Endothelial cell of umbilical vein (primary cell): ENCODE measurements at regions not wholly inside any gene's neighbourhood (a gene's known extent, or its start where the extent isn't known, plus 50 kb on each side); places are given as distances from the start of the nearest gene placed in this dataset.

Experiments used
- BruUV-seq: library from RNA; stranded (reverse); fragments of 400-500 nt; replicated peaks from 2 replicates; lab custom pipeline; 2021; lab: Mats Ljungman, UMichigan
- CTCF ChIA-PET: fragments of 300-600, 350-600 bp; sonication (Branson Sonifier 250); formaldehyde crosslinking; loops from one replicate; lab custom pipeline; 2021; ENCODE audit warnings: antibody characterized with exemption, inconsistent platforms; lab: Charles Lee
- POLR2A ChIA-PET: fragments of 300-600, 350-600 bp; sonication (Branson Sonifier 250); formaldehyde crosslinking; loops from one replicate; lab custom pipeline; 2021; ENCODE audit warnings: antibody characterized with exemption, inconsistent platforms; lab: Charles Lee
- DNase-seq: peaks from one replicate; pipeline ENCODE4 v3.0.0-alpha.2; 2011; ENCODE audit warnings: low read depth, low spot score
- FAIRE-seq: peaks from 2 replicates; lab custom pipeline; 2011; peaks lifted over from hg19 to GRCh38; lab: Jason Lieb, UNC
- H2AFZ ChIP-seq: 2 replicates; pipeline ENCODE4 v1.6.0; 2012; ENCODE audit warnings: low read depth, low read length, control low read depth, inconsistent platforms
- H3K27ac ChIP-seq: 2 replicates; pipeline ENCODE4 v1.5.1; 2011; ENCODE audit warnings: low read depth, mild to moderate bottlenecking, control low read depth, low read length, moderate library complexity; ENCODE audit not compliant: insufficient read depth
- H3K27me3 ChIP-seq, 2 experiments: 2 replicates each; pipeline versions ENCODE4 v1.6.0 to v1.6.1; 2011; ENCODE audit warnings: low read length in 2 of 2, mixed read lengths in 1 of 2; ENCODE audit not compliant: control insufficient read depth in 2 of 2, insufficient read depth in 2 of 2
- H3K36me3 ChIP-seq, 2 experiments: 2 replicates in 1 of 2; 3 replicates in 1 of 2; pipeline ENCODE4 v1.5.1; 2011; ENCODE audit warnings: low read length in 2 of 2, mild to moderate bottlenecking in 1 of 2, moderate library complexity in 1 of 2; ENCODE audit not compliant: control insufficient read depth in 2 of 2, insufficient read depth in 2 of 2; ENCODE audit errors: extremely low read depth in 1 of 2
- H3K4me1 ChIP-seq: 3 replicates; pipeline ENCODE4 v1.5.1; 2011; ENCODE audit warnings: mild to moderate bottlenecking, low read length; ENCODE audit not compliant: control insufficient read depth, insufficient read depth; ENCODE audit errors: extremely low read depth
- H3K4me2 ChIP-seq: 2 replicates; pipeline ENCODE4 v1.6.1; 2011; ENCODE audit warnings: low read length, control low read depth, mixed read lengths; ENCODE audit not compliant: insufficient read depth
- H3K4me3 ChIP-seq, 3 experiments: fragments of 200-600 bp in 1 of 3; sonication (generic), shearing (Covaris generic) in 1 of 3; replicated peaks in 1 of 3; 2 replicates each; pipeline ENCODE4 v1.5.1; 2011 to 2016; ENCODE audit warnings: control low read depth in 3 of 3, low read length in 3 of 3, mild to moderate bottlenecking in 2 of 3, inconsistent platforms in 1 of 3, low read depth in 1 of 3, moderate library complexity in 1 of 3; ENCODE audit not compliant: insufficient read depth in 1 of 3
- H3K79me2 ChIP-seq: 2 replicates; pipeline ENCODE4 v1.6.0; 2012; ENCODE audit warnings: low read length, inconsistent platforms; ENCODE audit not compliant: control insufficient read depth, insufficient read depth
- H3K9ac ChIP-seq: replicated peaks from 2 replicates; pipeline ENCODE3; 2011; ENCODE audit warnings: low read length, control low read depth; ENCODE audit not compliant: insufficient read depth; ENCODE audit errors: extremely low read depth
- H3K9me1 ChIP-seq: replicated peaks from 3 replicates; pipeline ENCODE4 v1.6.0; 2011; ENCODE audit warnings: mild to moderate bottlenecking, low read length; ENCODE audit not compliant: control insufficient read depth, insufficient read depth; ENCODE audit errors: extremely low read depth
- H3K9me3 ChIP-seq: replicated peaks from 2 replicates; pipeline ENCODE4 v1.5.1; 2012; ENCODE audit warnings: low read length, inconsistent platforms; ENCODE audit not compliant: control insufficient read depth, insufficient read depth
- H4K20me1 ChIP-seq: replicated peaks from 2 replicates; pipeline ENCODE3; 2011; ENCODE audit warnings: mild to moderate bottlenecking, low read length; ENCODE audit not compliant: control insufficient read depth, insufficient read depth; ENCODE audit errors: extremely low read depth
- EZH2 ChIP-seq: IDR thresholded peaks from 2 replicates; pipeline ENCODE4 v1.6.1; 2012; ENCODE audit warnings: borderline replicate concordance, low read depth, mild to moderate bottlenecking, moderate library complexity, low read length, inconsistent platforms; ENCODE audit not compliant: severe bottlenecking
- FOS ChIP-seq: IDR thresholded peaks from 2 replicates; pipeline ENCODE4 v1.6.1; 2011; ENCODE audit warnings: mild to moderate bottlenecking, low read length, moderate library complexity, borderline replicate concordance; ENCODE audit not compliant: insufficient read depth
- GATA2 ChIP-seq: IDR thresholded peaks from 2 replicates; pipeline ENCODE4 v1.7.0; 2011; ENCODE audit warnings: low read depth, mild to moderate bottlenecking, moderate library complexity, mixed read lengths, low read length; ENCODE audit not compliant: insufficient read length, insufficient read depth
- JUN ChIP-seq: IDR thresholded peaks from 2 replicates; pipeline ENCODE4 v1.6.1; 2011; ENCODE audit warnings: borderline replicate concordance, low read depth; ENCODE audit not compliant: insufficient read length, insufficient read depth
- MYC ChIP-seq: IDR thresholded peaks from one replicate; pipeline ENCODE4 v1.6.1; 2011; ENCODE audit warnings: mild to moderate bottlenecking, low read depth, low read length
- POLR2A ChIP-seq: IDR thresholded peaks from 2 replicates; pipeline ENCODE4 v1.6.1; 2012; ENCODE audit warnings: low read depth, mild to moderate bottlenecking, control low read depth, low read length
- POLR2AphosphoS5 ChIP-seq: IDR thresholded peaks from 2 replicates; pipeline ENCODE4 v1.6.1; 2012; ENCODE audit warnings: low read depth, mild to moderate bottlenecking, control low read depth, low read length, moderate library complexity; ENCODE audit not compliant: insufficient read depth
- dilution Hi-C: fragments of 300-500 bp; cut with MboI; formaldehyde crosslinking; loops from one replicate; pipeline ENCODE4 v1.15.0; 2019; ENCODE audit warnings: low sequenced_read_pairs; ENCODE audit not compliant: extremely low pct_ligation_motif_present
- intact Hi-C: fragments of 100-400 bp; cut with micrococcal nuclease; formaldehyde crosslinking; loops from one replicate; pipeline ENCODE4 v1.10.0; 2022
- TF ChIP-seq, protein P1 (sequence below), 2 donors: IDR thresholded peaks; 1 replicate in 1 of 2; 2 replicates in 1 of 2; pipeline ENCODE4 v1.5.1; 2011; ENCODE audit warnings: low read length in 2 of 2, mild to moderate bottlenecking in 2 of 2, moderate library complexity in 2 of 2, control low read depth in 1 of 2, inconsistent platforms in 1 of 2, low read depth in 1 of 2; ENCODE audit not compliant: insufficient read depth in 1 of 2; ENCODE audit errors: extremely low read depth in 1 of 2
- TF ChIP-seq, protein P2 (sequence below): IDR thresholded peaks from 2 replicates; pipeline ENCODE4 v1.6.1; 2011; ENCODE audit not compliant: insufficient read depth, insufficient read length

DNA sequence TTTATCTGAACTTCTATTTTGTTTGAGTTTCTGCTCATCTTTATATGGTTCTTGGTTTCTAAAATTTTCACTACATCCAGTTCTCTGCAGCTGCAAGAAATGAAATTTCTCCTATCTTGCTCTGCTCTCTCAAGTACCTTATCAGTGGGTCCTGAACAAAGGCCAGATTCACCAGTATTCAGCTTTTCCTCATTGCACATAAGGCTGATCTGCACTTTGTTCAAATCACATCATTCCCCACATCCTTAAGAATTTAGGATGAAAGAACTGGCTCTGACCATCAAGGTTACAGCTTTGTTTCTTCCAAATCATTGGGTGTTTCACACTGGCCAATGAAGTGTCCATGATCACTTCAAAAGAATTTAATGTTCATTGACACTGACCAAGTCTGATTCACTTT lies 211.4 kb downstream of the GRIN2B start:
- H3K36me3 ChIP-seq = no peaks in the 10 kb centered on the region
- FAIRE-seq (no peak), DNase-seq (no peak)
- no peak overlapping the region for H3K4me3 ChIP-seq
- dilution Hi-C loops = no loop called here
- BruUV-seq = no TSS peak
- no peaks in the 10 kb centered on the region for H3K9me3 ChIP-seq
- H3K9me1 ChIP-seq = no peaks in the 10 kb centered on the region
- H3K27ac ChIP-seq = no peak overlapping the region
- intact Hi-C loops = no loop called here
- H3K27me3 ChIP-seq = no peaks in the 10 kb centered on the region
- no peak overlapping the region for H2AFZ ChIP-seq
- H3K79me2 ChIP-seq = no peaks in the 10 kb centered on the region
- no peak for TF ChIP-seq EZH2
- TF ChIP-seq POLR2AphosphoS5 = no peak
- TF ChIP-seq MYC = no peak
- TF ChIP-seq, protein P1, sequence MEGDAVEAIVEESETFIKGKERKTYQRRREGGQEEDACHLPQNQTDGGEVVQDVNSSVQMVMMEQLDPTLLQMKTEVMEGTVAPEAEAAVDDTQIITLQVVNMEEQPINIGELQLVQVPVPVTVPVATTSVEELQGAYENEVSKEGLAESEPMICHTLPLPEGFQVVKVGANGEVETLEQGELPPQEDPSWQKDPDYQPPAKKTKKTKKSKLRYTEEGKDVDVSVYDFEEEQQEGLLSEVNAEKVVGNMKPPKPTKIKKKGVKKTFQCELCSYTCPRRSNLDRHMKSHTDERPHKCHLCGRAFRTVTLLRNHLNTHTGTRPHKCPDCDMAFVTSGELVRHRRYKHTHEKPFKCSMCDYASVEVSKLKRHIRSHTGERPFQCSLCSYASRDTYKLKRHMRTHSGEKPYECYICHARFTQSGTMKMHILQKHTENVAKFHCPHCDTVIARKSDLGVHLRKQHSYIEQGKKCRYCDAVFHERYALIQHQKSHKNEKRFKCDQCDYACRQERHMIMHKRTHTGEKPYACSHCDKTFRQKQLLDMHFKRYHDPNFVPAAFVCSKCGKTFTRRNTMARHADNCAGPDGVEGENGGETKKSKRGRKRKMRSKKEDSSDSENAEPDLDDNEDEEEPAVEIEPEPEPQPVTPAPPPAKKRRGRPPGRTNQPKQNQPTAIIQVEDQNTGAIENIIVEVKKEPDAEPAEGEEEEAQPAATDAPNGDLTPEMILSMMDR (IDR thresholded peaks at IDR 0.05; ENCODE audit: extremely low read depth in 1 of 2, insufficient read depth in 1 of 2, low read depth in 1 of 2, low read length in 2 of 2) = no peak
- no peaks in the 10 kb centered on the region for H3K4me1 ChIP-seq
- H3K9ac ChIP-seq = no peak overlapping the region
- no peak overlapping the region for H3K4me2 ChIP-seq
- ChIA-PET POLR2A (no interaction called here), CTCF (no interaction called here)
- no peaks in the 10 kb centered on the region for H4K20me1 ChIP-seq

DNA sequence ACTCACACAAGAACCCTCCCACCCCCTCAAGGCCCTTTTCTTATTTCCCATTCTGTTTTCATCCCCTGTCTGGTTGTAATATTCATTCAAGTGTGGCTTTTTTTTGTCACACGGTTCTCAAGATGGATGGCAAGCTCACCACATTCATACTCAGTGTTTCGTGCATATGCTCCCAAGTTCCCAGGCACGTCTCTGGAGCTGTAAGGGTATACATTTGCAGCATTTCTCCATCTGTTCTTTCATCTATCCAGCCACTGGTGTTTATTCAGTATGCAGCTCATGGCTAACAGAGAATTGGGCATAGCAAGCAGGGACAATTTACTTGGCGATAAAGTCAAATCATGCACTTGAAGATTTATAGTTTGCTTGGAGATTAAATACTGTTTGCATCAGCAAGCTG lies 212.1 kb downstream of the GRIN2B start:
- Histone ChIP-seq H3K27ac (no peak overlapping the region), H2AFZ (no peak overlapping the region), H3K9me1 (no peaks in the 10 kb centered on the region), H4K20me1 (no peaks in the 10 kb centered on the region), H3K9ac (no peak overlapping the region), H3K4me2 (no peak overlapping the region), H3K36me3 (no peaks in the 10 kb centered on the region), H3K4me1 (no peaks in the 10 kb centered on the region), H3K27me3 (no peaks in the 10 kb centered on the region), H3K79me2 (no peaks in the 10 kb centered on the region), H3K9me3 (no peaks in the 10 kb centered on the region), H3K4me3 (no peak overlapping the region)
- CTCF ChIA-PET = no interaction called here
- dilution Hi-C loops (no loop called here), intact Hi-C loops (no loop called here)
- POLR2A ChIA-PET = no interaction called here
- TF ChIP-seq EZH2 (no peak), POLR2A (no peak), GATA2 (no peak), POLR2AphosphoS5 (no peak), MYC (no peak), FOS (no peak), JUN (no peak)
- TF ChIP-seq, protein P2, sequence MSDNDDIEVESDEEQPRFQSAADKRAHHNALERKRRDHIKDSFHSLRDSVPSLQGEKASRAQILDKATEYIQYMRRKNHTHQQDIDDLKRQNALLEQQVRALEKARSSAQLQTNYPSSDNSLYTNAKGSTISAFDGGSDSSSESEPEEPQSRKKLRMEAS = no peak
- TF ChIP-seq, protein P1 (IDR thresholded peaks at IDR 0.05; ENCODE audit: extremely low read depth in 1 of 2, insufficient read depth in 1 of 2, low read depth in 1 of 2, low read length in 2 of 2) = no peak
- DNase-seq (no peak), FAIRE-seq (no peak)
- BruUV-seq = no TSS peak
